ENCODE measurements at regions not wholly inside any gene's neighbourhood (a gene's known extent, or its start where the extent isn't known, plus 50 kb on each side); places are given as distances from the start of the nearest gene placed in this dataset.

DNA sequence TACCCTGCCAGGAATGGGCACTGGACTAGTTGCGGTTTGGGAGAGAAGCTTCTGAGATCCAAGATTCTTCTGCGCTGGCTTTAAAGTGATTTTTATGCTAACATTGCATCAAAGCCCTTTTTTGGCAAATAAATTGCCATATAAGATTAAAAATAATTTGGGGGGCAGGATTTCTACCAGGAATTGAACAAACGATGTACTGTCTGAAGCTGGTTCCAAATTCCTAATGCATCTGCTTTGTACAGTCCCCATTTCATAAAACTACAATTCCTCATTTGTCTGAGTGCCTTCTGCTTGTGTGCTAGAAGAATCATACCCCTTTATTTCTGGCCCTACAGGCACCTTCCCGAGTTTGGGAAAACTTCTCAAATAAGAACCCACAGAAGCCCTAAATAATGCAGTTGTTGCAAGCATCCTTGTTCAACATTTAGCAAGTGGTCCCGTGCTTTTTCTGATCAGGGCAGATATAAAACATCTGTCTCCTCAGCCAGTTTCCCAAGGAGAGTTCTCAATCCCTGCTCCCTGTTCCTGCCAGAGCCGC lies 349.7 kb downstream of the PTEN start:
- TF ChIP-seq, protein P1, sequence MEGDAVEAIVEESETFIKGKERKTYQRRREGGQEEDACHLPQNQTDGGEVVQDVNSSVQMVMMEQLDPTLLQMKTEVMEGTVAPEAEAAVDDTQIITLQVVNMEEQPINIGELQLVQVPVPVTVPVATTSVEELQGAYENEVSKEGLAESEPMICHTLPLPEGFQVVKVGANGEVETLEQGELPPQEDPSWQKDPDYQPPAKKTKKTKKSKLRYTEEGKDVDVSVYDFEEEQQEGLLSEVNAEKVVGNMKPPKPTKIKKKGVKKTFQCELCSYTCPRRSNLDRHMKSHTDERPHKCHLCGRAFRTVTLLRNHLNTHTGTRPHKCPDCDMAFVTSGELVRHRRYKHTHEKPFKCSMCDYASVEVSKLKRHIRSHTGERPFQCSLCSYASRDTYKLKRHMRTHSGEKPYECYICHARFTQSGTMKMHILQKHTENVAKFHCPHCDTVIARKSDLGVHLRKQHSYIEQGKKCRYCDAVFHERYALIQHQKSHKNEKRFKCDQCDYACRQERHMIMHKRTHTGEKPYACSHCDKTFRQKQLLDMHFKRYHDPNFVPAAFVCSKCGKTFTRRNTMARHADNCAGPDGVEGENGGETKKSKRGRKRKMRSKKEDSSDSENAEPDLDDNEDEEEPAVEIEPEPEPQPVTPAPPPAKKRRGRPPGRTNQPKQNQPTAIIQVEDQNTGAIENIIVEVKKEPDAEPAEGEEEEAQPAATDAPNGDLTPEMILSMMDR (conservative IDR thresholded peaks at IDR 0.05 in 1 of 2, IDR thresholded peaks at IDR 0.05 in 1 of 2; ENCODE audit: low read depth in 1 of 2, low read length in 2 of 2) = no peak
- TF ChIP-seq EZH2 (IDR thresholded peaks at IDR 0.05; ENCODE audit: low read length, missing control alignments) = no peak
